H9 (cell line): ENCODE measurements at regions not wholly inside any gene's neighbourhood (a gene's known extent, or its start where the extent isn't known, plus 50 kb on each side); places are given as distances from the start of the nearest gene placed in this dataset.
"Not testable (repeated sequence)": the region's sequence is repeated elsewhere in the genome, so short reads cannot be mapped to it uniquely, and the experiment has no call there.

Experiments used
- DNase-seq: peaks from one replicate; pipeline ENCODE4 v3.0.0-alpha.2; 2017
- H2AFZ ChIP-seq: one replicate; pipeline ENCODE4 v1.6.1; 2013; ENCODE audit warnings: mild to moderate bottlenecking, low read length, control low read depth, moderate library complexity
- H2AK5ac ChIP-seq: 2 replicates; pipeline ENCODE4 v1.6.1; 2013; ENCODE audit warnings: low read length, control low read depth, mixed read lengths; ENCODE audit not compliant: insufficient read length
- H2BK120ac ChIP-seq: one replicate; pipeline ENCODE4 v1.6.1; 2013; ENCODE audit warnings: low read depth, mild to moderate bottlenecking, low read length, control low read depth, inconsistent platforms; ENCODE audit not compliant: poor library complexity, severe bottlenecking
- H2BK12ac ChIP-seq: 2 replicates; pipeline ENCODE4 v1.6.1; 2013; ENCODE audit warnings: low read length, control low read depth, mixed read lengths, low read depth; ENCODE audit not compliant: insufficient read length
- H2BK15ac ChIP-seq: 2 replicates; pipeline ENCODE4 v1.6.1; 2013; ENCODE audit warnings: low read depth, low read length, control low read depth
- H2BK20ac ChIP-seq: one replicate; pipeline ENCODE4 v1.6.1; 2013; ENCODE audit warnings: low read depth, mild to moderate bottlenecking, low read length, control low read depth, inconsistent platforms; ENCODE audit not compliant: poor library complexity, severe bottlenecking
- H2BK5ac ChIP-seq: 2 replicates; pipeline ENCODE4 v1.6.1; 2013; ENCODE audit warnings: low read length, control low read depth, mixed read lengths; ENCODE audit not compliant: insufficient read length
- H3K14ac ChIP-seq: 2 replicates; pipeline ENCODE4 v1.6.1; 2013; ENCODE audit warnings: low read length, control low read depth; ENCODE audit not compliant: insufficient read depth
- H3K18ac ChIP-seq: 2 replicates; pipeline ENCODE4 v1.6.1; 2013; ENCODE audit warnings: low read depth, mild to moderate bottlenecking, mixed read lengths, low read length, control low read depth; ENCODE audit not compliant: insufficient read length
- H3K23ac ChIP-seq: 2 replicates; pipeline ENCODE4 v1.6.1; 2013; ENCODE audit warnings: low read length, control low read depth, mixed read lengths, low read depth; ENCODE audit not compliant: insufficient read length
- H3K23me2 ChIP-seq: 2 replicates; pipeline ENCODE4 v1.6.1; 2013; ENCODE audit warnings: low read depth, mild to moderate bottlenecking, mixed read lengths, low read length, control low read depth; ENCODE audit not compliant: insufficient read length, poor library complexity, severe bottlenecking
- H3K27ac ChIP-seq: 2 replicates; pipeline ENCODE4 v1.5.1; 2013; ENCODE audit warnings: low read length, control low read depth, mixed read lengths, low read depth; ENCODE audit not compliant: insufficient read length
- H3K27me3 ChIP-seq: 2 replicates; pipeline ENCODE4 v1.6.1; 2013; ENCODE audit warnings: low read length, control low read depth, inconsistent platforms; ENCODE audit not compliant: insufficient read depth
- H3K4ac ChIP-seq: 2 replicates; pipeline ENCODE4 v1.6.1; 2013; ENCODE audit warnings: low read depth, mild to moderate bottlenecking, control low read depth, inconsistent platforms, low read length, moderate library complexity
- H3K4me1 ChIP-seq: 2 replicates; pipeline ENCODE4 v1.6.1; 2013; ENCODE audit warnings: low read length, control low read depth, inconsistent platforms; ENCODE audit not compliant: insufficient read depth
- H3K4me2 ChIP-seq: 2 replicates; pipeline ENCODE4 v1.6.1; 2013; ENCODE audit warnings: low read length, control low read depth, mixed read lengths; ENCODE audit not compliant: insufficient read length, insufficient read depth
- H3K56ac ChIP-seq: 2 replicates; pipeline ENCODE4 v1.6.1; 2013; ENCODE audit warnings: low read depth, mild to moderate bottlenecking, mixed read lengths, low read length, control low read depth; ENCODE audit not compliant: insufficient read length
- H3K79me1 ChIP-seq: 2 replicates; pipeline ENCODE4 v1.6.1; 2013; ENCODE audit warnings: low read depth, mild to moderate bottlenecking, moderate library complexity, low read length, control low read depth, inconsistent platforms; ENCODE audit not compliant: insufficient read depth, poor library complexity, severe bottlenecking
- H3K79me2 ChIP-seq: 2 replicates; pipeline ENCODE4 v1.6.1; 2013; ENCODE audit warnings: low read length, control low read depth, inconsistent platforms; ENCODE audit not compliant: insufficient read depth
- H3K9ac ChIP-seq: 2 replicates; pipeline ENCODE4 v1.6.1; 2013; ENCODE audit warnings: low read length, control low read depth, mixed read lengths; ENCODE audit not compliant: insufficient read length; ENCODE audit errors: extremely low read depth
- H3K9me3 ChIP-seq: one replicate; pipeline ENCODE4 v1.6.1; 2013; ENCODE audit warnings: low read depth, low read length, inconsistent platforms; ENCODE audit not compliant: control insufficient read depth
- H3T11ph ChIP-seq: one replicate; pipeline ENCODE4 v1.6.1; 2013; ENCODE audit warnings: mild to moderate bottlenecking, low read length, control low read depth, inconsistent platforms
- H4K20me1 ChIP-seq: one replicate; pipeline ENCODE4 v1.6.1; 2013; ENCODE audit not compliant: control insufficient read depth, insufficient read length, insufficient read depth
- H4K5ac ChIP-seq: 2 replicates; pipeline ENCODE4 v1.6.1; 2013; ENCODE audit warnings: low read depth, mild to moderate bottlenecking, mixed read lengths, low read length, control low read depth; ENCODE audit not compliant: insufficient read length
- H4K8ac ChIP-seq: replicated peaks from 2 replicates; pipeline ENCODE4 v1.6.1; 2013; ENCODE audit warnings: low read length, control low read depth, mixed read lengths, low read depth; ENCODE audit not compliant: insufficient read length
- H4K91ac ChIP-seq: 2 replicates; pipeline ENCODE4 v1.6.1; 2013; ENCODE audit warnings: low read depth, mild to moderate bottlenecking, moderate library complexity, mixed read lengths, low read length, control low read depth; ENCODE audit not compliant: insufficient read length
- H3K27ac Mint-ChIP-seq, 3 experiments: 2 replicates in 2 of 3; 3 replicates in 1 of 3; pipeline ENCODE4 v1.8.0; 2020 to 2021; ENCODE audit warnings: mixed read lengths in 3 of 3, mild to moderate bottlenecking in 1 of 3, moderate library complexity in 1 of 3
- H3K27me3 Mint-ChIP-seq: 2 replicates; pipeline ENCODE4 v1.8.0; 2021; ENCODE audit warnings: low read depth, mild to moderate bottlenecking, moderate library complexity, mixed read lengths
- H3K36me3 Mint-ChIP-seq, 3 experiments: 2 replicates in 2 of 3; 3 replicates in 1 of 3; pipeline ENCODE4 v1.8.0; 2020 to 2021; ENCODE audit warnings: low read depth in 3 of 3, mixed read lengths in 3 of 3; ENCODE audit not compliant: insufficient read depth in 1 of 3
- H3K4me1 Mint-ChIP-seq, 2 experiments: 2 replicates each; pipeline ENCODE4 v1.8.0; 2020; ENCODE audit warnings: mixed read lengths in 2 of 2
- H3K4me3 Mint-ChIP-seq, 2 experiments: 2 replicates in 1 of 2; 3 replicates in 1 of 2; pipeline ENCODE4 v1.8.0; 2020 to 2021; ENCODE audit warnings: mild to moderate bottlenecking in 2 of 2, mixed read lengths in 2 of 2, moderate library complexity in 1 of 2
- H3K9me3 Mint-ChIP-seq, 2 experiments: 2 replicates in 1 of 2; 3 replicates in 1 of 2; pipeline ENCODE4 v1.8.0; 2020; ENCODE audit warnings: mild to moderate bottlenecking in 2 of 2, mixed read lengths in 2 of 2, moderate library complexity in 1 of 2
- CTCF ChIP-seq: fragments of 200-600 bp; sonication (generic); conservative IDR thresholded peaks from 3 replicates; pipeline ENCODE4 v1.8.0; 2021; ENCODE audit warnings: antibody characterized with exemption, mild to moderate bottlenecking
- WGBS: extraction: QIAGEN DNeasy Blood & Tissue Kit; methylation state at CpG from one replicate; pipeline ENCODE4 v1.1.7; 2013; ENCODE audit warnings: missing lambda C conversion rate, low lambda C conversion rate, mixed read lengths; ENCODE audit not compliant: insufficient read length; ENCODE audit errors: extremely low coverage; 5-methylcytosine and 5-hydroxymethylcytosine counted together

- H3K79me2 ChIP-seq = no peaks in the 10 kb centered on the region
- H3K79me1 ChIP-seq = no peaks in the 10 kb centered on the region
- no peak overlapping the region for H4K8ac ChIP-seq
- no peak overlapping the region for H3K4me2 ChIP-seq
- H3K9ac ChIP-seq = no peak overlapping the region
- Mint-ChIP-seq H3K36me3 (peaks cover 0 to 9% (median 0%) of the 10 kb centered on the region in 3 experiments; a peak in 3 of 7 replicates), H3K27me3 (no peaks in the 10 kb centered on the region), H3K27ac (no peak overlapping the region), H3K4me1 (no peaks in the 10 kb centered on the region), H3K4me3 (no peak overlapping the region), H3K9me3 (peaks cover 13 to 15% of the 10 kb centered on the region in 2 experiments)
- H3K4me1 ChIP-seq = no peaks in the 10 kb centered on the region
- H3K23me2 ChIP-seq = no peaks in the 10 kb centered on the region
- no peak overlapping the region for H4K5ac ChIP-seq
- H4K20me1 ChIP-seq = no peaks in the 10 kb centered on the region
- H3K27ac ChIP-seq = no peak overlapping the region
- H2AFZ ChIP-seq = no peak overlapping the region
- no peak overlapping the region for H2BK120ac ChIP-seq
- TF ChIP-seq CTCF = peak; percentile 75
- no peak overlapping the region for H2BK20ac ChIP-seq
- no peak overlapping the region for H3K18ac ChIP-seq
- no peaks in the 10 kb centered on the region for H3K9me3 ChIP-seq
- H2BK15ac ChIP-seq = no peak overlapping the region
- no peak for DNase-seq
- H2BK12ac ChIP-seq = no peak overlapping the region
- H3K4ac ChIP-seq = no peak overlapping the region
- WGBS = no CpG with 5 or more reads among the region's 7 CpGs
- no peak overlapping the region for H3T11ph ChIP-seq
- H3K56ac ChIP-seq = no peak overlapping the region
- no peak overlapping the region for H2BK5ac ChIP-seq
- H3K14ac ChIP-seq = no peak overlapping the region
- no peak overlapping the region for H4K91ac ChIP-seq
- no peak overlapping the region for H3K23ac ChIP-seq
- no peak overlapping the region for H2AK5ac ChIP-seq
- no peaks in the 10 kb centered on the region for H3K27me3 ChIP-seq
Measured at GRCh38 chr14:28635387-28635786, 131.2 kb upstream of the FOXG1 start.

- peaks cover 12 to 15% of the 10 kb centered on the region in 2 experiments for H3K9me3 Mint-ChIP-seq
- not testable (repeated sequence) for H3K56ac ChIP-seq, H4K20me1 ChIP-seq
Measured at GRCh38 chr14:28635816-28636215, 130.8 kb upstream of the FOXG1 start.

More at GRCh38 chr14:28635816-28636215, 130.8 kb upstream of the FOXG1 start:
- H4K8ac ChIP-seq, H3K9ac ChIP-seq, H3K9me3 ChIP-seq, H3K4me1 Mint-ChIP-seq, H3K27ac Mint-ChIP-seq, H3K4ac ChIP-seq, H2BK15ac ChIP-seq, H3K27me3 Mint-ChIP-seq, H3T11ph ChIP-seq, H3K79me1 ChIP-seq, H3K79me2 ChIP-seq, H2BK12ac ChIP-seq, H3K14ac ChIP-seq, H3K23ac ChIP-seq, H3K23me2 ChIP-seq, H2AFZ ChIP-seq, H3K36me3 Mint-ChIP-seq, DNase-seq, H3K4me1 ChIP-seq, H2BK20ac ChIP-seq, H2BK120ac ChIP-seq, H4K91ac ChIP-seq, H2AK5ac ChIP-seq, H4K5ac ChIP-seq, H3K4me3 Mint-ChIP-seq, H3K18ac ChIP-seq, H2BK5ac ChIP-seq, H3K4me2 ChIP-seq, H3K27me3 ChIP-seq, H3K27ac ChIP-seq: not testable (repeated sequence)
- WGBS = no CpG with 5 or more reads among the region's 2 CpGs
